ENCODE measurements at regions not wholly inside any gene's neighbourhood (a gene's known extent, or its start where the extent isn't known, plus 50 kb on each side); places are given as distances from the start of the nearest gene placed in this dataset.
"Not testable (repeated sequence)": the region's sequence is repeated elsewhere in the genome, so short reads cannot be mapped to it uniquely, and the experiment has no call there.

DNA sequence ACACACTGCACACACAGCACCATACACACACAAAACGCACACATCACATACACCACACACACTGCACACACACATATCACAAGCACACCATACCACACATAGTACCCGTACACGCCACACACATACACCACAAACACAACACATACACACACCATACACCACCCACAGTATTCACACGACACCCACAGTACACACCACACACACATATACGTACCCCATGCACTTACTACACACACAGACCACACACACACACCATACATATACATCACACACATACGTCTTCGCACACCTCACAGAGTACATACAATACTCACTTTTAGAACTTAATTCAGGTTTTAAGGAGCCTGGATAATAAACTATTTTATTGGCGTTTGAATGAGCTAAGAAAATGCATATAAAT lies 1805.3 kb upstream of the DEFB115 start:
- 67 to 72% methylated on average over 8 of the region's 8 CpGs for WGBS, 2 donors
- Histone ChIP-seq H3K9me3 (no peaks in the 10 kb centered on the region), H3K36me3 (no peaks in the 10 kb centered on the region), H3K27ac (no peak overlapping the region), H3K27me3 (peaks cover 0 to 17% (median 0%) of the 10 kb centered on the region in 3 donors), H3K4me3 (no peak overlapping the region), H3K4me1 (no peaks in the 10 kb centered on the region)
- TF ChIP-seq EP300 (IDR thresholded peaks at IDR 0.05) (no peak), POLR2AphosphoS5 (IDR thresholded peaks at IDR 0.05) (no peak), POLR2A (IDR thresholded peaks at IDR 0.05) (no peak)
- TF ChIP-seq, protein P1, sequence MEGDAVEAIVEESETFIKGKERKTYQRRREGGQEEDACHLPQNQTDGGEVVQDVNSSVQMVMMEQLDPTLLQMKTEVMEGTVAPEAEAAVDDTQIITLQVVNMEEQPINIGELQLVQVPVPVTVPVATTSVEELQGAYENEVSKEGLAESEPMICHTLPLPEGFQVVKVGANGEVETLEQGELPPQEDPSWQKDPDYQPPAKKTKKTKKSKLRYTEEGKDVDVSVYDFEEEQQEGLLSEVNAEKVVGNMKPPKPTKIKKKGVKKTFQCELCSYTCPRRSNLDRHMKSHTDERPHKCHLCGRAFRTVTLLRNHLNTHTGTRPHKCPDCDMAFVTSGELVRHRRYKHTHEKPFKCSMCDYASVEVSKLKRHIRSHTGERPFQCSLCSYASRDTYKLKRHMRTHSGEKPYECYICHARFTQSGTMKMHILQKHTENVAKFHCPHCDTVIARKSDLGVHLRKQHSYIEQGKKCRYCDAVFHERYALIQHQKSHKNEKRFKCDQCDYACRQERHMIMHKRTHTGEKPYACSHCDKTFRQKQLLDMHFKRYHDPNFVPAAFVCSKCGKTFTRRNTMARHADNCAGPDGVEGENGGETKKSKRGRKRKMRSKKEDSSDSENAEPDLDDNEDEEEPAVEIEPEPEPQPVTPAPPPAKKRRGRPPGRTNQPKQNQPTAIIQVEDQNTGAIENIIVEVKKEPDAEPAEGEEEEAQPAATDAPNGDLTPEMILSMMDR (IDR thresholded peaks at IDR 0.05), result no peak
- intact Hi-C loops (cut with DNase I), result no loop called here
- no peak for DNase-seq

DNA sequence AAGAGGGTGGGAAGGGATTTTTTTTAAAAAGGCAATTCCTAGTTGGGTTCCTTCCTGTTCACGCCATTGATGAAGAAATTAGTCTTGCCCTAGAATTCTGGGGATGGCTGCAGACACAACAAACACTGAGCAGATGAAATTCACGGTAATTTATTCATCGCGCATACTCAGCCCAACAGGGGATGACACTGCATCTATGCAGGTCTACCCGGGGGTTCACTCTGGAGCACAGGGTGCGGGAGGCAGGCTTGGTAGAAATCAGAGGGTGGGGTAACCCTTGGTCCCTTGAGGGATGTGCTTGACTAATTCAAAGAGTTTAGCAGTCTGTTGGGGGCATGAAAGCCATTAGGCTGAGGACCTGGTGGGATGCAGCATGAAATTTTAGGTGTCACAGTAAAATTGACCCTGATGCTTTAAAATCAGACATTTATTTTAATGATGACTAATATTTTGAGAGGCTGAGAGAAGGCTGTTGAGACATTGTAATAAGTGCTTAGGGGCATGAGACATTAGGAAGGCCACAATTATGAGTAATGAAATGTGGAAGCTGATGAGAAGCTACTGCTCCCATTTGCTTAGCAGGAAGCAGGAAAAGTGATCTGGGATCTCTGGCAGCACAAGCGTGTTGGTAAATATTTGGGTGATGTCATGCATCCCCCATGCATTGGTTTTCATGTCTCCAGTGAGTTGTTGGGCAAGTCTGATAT lies 1800.3 kb upstream of the DEFB115 start:
- H3K9me3 ChIP-seq; H3K4me1 ChIP-seq; H3K36me3 ChIP-seq; DNase-seq; H3K27me3 ChIP-seq; H3K4me3 ChIP-seq; intact Hi-C loops (cut with DNase I); H3K27ac ChIP-seq: not testable (repeated sequence)
- WGBS, 2 donors, result 54 to 58% methylated on average over 7 of the region's 7 CpGs

DNA sequence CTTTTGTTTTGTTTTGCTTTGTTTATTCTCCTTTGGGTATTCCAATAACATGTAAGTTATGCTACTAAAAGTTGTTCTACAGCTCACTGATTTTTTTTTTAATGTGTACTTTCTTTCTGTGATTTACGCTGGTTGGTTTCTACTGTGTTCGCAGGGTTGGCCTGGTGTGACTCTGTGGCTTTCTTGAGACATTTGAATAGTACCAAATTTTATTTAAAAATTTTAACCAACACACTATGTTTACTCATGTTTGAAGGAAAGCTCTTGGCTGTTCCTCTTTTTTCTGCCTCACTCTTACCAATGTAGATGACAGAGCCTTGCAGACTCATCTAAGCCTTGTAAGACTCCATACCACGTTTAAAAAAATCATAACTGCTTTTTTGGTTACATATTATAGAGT lies 1784.9 kb upstream of the DEFB115 start:
- Histone ChIP-seq H3K4me1 (no peaks in the 10 kb centered on the region), H3K36me3 (no peaks in the 10 kb centered on the region), H3K9me3 (no peaks in the 10 kb centered on the region), H3K27me3 (no peaks in the 10 kb centered on the region), H3K4me3 (no peak overlapping the region), H3K27ac (no peak overlapping the region)
- WGBS, 2 donors, result 46 to 55% methylated on average over 3 of the region's 3 CpGs
- DNase-seq, result no peak
- TF ChIP-seq EP300 (IDR thresholded peaks at IDR 0.05), result no peak
- no peak for TF ChIP-seq POLR2AphosphoS5 (IDR thresholded peaks at IDR 0.05)
- TF ChIP-seq, protein P1 (IDR thresholded peaks at IDR 0.05), result no peak
- intact Hi-C loops (cut with DNase I), result no loop called here

DNA sequence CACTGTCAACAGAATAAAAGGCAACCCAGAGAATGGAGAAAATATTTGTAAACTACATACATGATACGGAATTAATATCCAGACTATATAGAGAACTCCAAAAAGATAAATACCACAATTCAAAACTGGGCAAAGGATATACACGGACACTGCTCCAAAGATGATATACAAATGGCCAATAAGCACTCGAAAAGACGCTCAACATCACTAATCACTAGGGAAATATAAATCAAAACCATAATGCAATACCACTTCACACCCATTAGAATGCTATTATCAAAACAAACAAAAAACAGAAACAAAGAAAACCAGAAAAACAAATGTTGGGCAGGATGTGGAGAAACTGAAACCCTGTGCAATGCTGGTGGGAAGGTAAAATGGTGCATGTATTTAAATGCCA lies 1764.6 kb upstream of the DEFB115 start:
- H3K4me1 ChIP-seq; H3K4me3 ChIP-seq; H3K9me3 ChIP-seq; H3K27me3 ChIP-seq; H3K36me3 ChIP-seq; DNase-seq; H3K27ac ChIP-seq; intact Hi-C loops (cut with DNase I): not testable (repeated sequence)
- 84 to 86% methylated on average over 4 of the region's 4 CpGs for WGBS, 2 donors

DNA sequence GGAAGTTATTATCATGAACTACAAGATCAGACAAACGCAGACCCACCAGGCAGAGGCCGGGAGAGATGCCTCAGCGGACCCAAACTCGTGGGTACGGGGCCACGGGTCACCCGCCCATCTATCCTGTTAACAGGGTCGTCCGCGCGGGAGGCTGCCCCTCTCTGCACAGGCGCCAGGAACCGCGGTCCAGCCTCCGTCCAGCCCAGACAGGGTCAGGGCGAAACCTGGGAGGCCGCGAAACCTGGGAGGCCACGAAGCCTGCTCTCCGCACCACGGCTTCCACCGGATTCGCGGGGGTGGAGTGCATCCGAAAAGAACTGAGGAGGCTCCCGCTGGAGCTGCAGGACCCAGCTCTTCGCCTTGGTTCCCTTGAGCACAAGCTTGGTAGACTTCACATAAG lies 1760.7 kb upstream of the DEFB115 start:
- 51 to 59% methylated on average over 24 to 27 of the region's 27 CpGs for WGBS, 2 donors
- intact Hi-C loops (cut with DNase I); H3K9me3 ChIP-seq; H3K27me3 ChIP-seq; H3K4me1 ChIP-seq; DNase-seq; H3K36me3 ChIP-seq: not testable (repeated sequence)
- H3K4me3 ChIP-seq, result peak overlapping the region in 2 of 4 donors; percentile 9 to 57
- peak overlapping the region in 1 of 4 donors; percentile 71 for H3K27ac ChIP-seq

DNA sequence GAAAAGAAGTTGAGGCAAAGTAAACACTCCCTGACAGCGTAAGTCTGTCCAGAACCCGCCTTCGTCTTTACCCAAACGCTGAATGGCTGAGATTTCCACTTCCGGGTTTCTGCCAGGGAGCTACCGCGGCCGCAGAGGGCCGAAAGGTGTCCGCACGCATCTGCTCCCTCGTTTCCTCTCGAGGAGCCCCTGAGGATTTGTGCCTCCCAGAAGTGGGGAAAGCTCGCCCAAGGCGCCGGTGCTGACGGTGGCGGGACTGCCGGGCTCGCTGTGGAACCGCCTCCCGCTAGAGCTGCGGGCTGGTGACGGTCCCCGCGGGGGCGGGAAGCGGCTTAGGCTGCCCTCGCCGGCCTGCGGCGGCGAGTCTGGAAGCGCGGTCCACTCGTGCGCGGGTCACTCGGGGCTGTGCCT lies 1760.2 kb upstream of the DEFB115 start:
- peak overlapping the region in 1 of 4 donors; percentile 71 for H3K27ac ChIP-seq
- 53 to 68% methylated on average over 39 of the region's 39 CpGs for WGBS, 2 donors
- no peaks in the 10 kb centered on the region for H3K36me3 ChIP-seq
- TF ChIP-seq POLR2A (IDR thresholded peaks at IDR 0.05), result no peak
- no peak for TF ChIP-seq EP300 (IDR thresholded peaks at IDR 0.05)
- TF ChIP-seq POLR2AphosphoS5 (IDR thresholded peaks at IDR 0.05), result peak in 1 of 4 donors; percentile 37
- TF ChIP-seq, protein P1 (IDR thresholded peaks at IDR 0.05), result no peak
- no peak for DNase-seq
- peak overlapping the region in 2 of 4 donors; percentile 9 to 57 for H3K4me3 ChIP-seq
- H3K9me3 ChIP-seq, result no peaks in the 10 kb centered on the region
- intact Hi-C loops (cut with DNase I), result no loop called here
- no peaks in the 10 kb centered on the region for H3K4me1 ChIP-seq
- no peaks in the 10 kb centered on the region for H3K27me3 ChIP-seq

DNA sequence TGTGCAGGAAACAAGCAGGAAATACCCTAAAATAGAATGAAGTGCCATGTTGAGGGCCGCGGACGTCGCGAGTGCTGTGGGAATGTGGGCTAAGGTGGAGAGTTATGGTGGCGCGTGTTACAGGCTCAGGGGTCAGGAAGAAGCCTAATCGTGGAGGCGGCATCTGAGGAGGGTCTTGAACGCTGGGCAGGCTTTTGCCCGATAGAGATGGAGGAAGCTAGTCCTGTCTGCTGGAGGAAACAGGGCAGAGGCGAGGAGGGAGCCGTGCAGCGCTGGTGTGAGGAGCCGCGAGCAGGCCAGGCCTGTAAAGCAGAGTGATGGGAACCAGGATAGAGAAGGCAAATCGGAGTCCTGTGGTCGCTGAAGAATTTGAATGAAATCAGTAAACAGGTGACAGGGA lies 1759.8 kb upstream of the DEFB115 start:
- intact Hi-C loops (cut with DNase I); H3K27me3 ChIP-seq; H3K36me3 ChIP-seq; H3K9me3 ChIP-seq; H3K4me1 ChIP-seq: not testable (repeated sequence)
- peak overlapping the region in 1 of 4 donors; percentile 71 for H3K27ac ChIP-seq
- H3K4me3 ChIP-seq, result peak overlapping the region in 1 of 4 donors; percentile 57
- WGBS, 2 donors, result 62 to 75% methylated on average over 18 of the region's 18 CpGs
- DNase-seq, result peak; percentile 71

DNA sequence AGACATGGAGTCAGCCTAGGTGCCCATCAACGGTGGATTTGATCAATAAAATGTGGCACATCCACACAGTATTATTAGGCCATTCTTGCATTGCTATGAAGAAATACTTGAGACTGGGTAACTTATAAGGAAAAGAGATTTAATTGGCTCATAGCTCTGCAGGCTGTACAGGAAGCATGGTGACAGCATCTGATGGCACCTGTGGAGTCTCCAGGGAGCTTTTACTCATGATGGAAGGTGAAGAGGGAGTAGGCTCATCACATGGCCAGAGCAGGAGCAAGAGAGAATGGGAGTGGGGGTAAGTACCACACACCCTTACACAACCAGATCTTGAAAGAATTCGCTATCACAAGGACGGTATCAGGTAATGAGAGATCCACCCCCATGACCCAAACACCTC lies 1756.7 kb upstream of the DEFB115 start:
- H3K4me3 ChIP-seq; H3K4me1 ChIP-seq; H3K27me3 ChIP-seq; intact Hi-C loops (cut with DNase I); H3K27ac ChIP-seq; H3K9me3 ChIP-seq; DNase-seq; H3K36me3 ChIP-seq: not testable (repeated sequence)
- 51 to 54% methylated on average over 3 of the region's 3 CpGs for WGBS, 2 donors

DNA sequence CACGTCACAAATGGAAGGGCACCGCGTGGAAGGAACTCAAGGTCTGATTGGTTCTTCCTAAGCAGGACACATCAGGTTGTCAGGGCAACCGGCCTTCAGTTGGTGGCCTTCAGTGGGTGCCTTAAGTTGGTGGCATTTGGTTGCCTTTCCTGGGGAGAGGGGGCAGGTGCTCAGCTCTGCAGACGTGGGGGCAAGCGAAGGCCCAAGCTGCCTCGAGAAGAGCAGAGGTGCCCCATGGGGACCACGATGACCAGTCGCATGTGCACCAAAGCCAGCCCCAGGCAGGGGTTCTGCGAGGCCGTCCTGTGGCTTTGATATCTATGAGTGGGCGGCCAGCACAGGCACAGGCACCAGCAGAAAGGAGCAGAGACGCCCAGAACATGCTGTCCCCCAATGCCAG lies 1742.8 kb upstream of the DEFB115 start:
- WGBS, 2 donors, result 75% methylated on average over 13 of the region's 13 CpGs
- H3K27me3 ChIP-seq; H3K27ac ChIP-seq; H3K36me3 ChIP-seq; intact Hi-C loops (cut with DNase I); H3K4me1 ChIP-seq; H3K9me3 ChIP-seq; H3K4me3 ChIP-seq: not testable (repeated sequence)
- DNase-seq, result peak; percentile 64

DNA sequence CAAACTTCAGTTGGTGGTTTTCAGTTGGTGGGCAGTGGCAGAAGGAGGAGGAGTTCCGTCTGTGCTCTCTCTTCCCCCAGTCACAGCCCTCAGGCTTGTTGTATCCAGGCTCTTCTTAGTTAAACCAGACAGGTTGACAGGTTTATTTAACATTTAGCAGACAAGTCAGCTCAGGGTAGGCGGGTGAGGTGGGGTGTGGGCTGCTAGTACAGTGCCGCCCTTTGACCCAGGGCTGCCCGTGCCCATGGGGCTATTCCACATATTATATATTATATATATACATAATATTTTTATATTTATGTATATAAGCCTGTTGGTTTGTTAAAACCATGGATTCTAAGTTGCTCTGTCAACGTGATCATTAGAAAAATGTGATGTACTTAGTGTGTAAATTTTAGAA lies 1740.6 kb upstream of the DEFB115 start:
- H3K4me3 ChIP-seq; intact Hi-C loops (cut with DNase I); DNase-seq; H3K9me3 ChIP-seq; H3K36me3 ChIP-seq; H3K27ac ChIP-seq; H3K4me1 ChIP-seq; H3K27me3 ChIP-seq: not testable (repeated sequence)
- 60 to 71% methylated on average over 5 of the region's 5 CpGs for WGBS, 2 donors
